AG04449 (cell line): ENCODE measurements at regions not wholly inside any gene's neighbourhood (a gene's known extent, or its start where the extent isn't known, plus 50 kb on each side); places are given as distances from the start of the nearest gene placed in this dataset.
"Not testable (repeated sequence)": the region's sequence is repeated elsewhere in the genome, so short reads cannot be mapped to it uniquely, and the experiment has no call there.

ENCODE experiments used
- CTCF ChIA-PET: fragments of 350-600 bp; formaldehyde crosslinking; extraction: SDS; loops from one replicate; lab custom pipeline; 2021; ENCODE audit warnings: antibody characterized with exemption; lab: Yijun Ruan, JAX
- POLR2A ChIA-PET: fragments of 400-600, 350-600 bp; formaldehyde crosslinking; extraction: SDS; loops from one replicate; lab custom pipeline; 2020; ENCODE audit warnings: antibody characterized with exemption, inconsistent platforms; lab: Yijun Ruan, JAX
- DNase-seq: peaks from one replicate; pipeline ENCODE4 v3.0.0-alpha.2; 2010; ENCODE audit warnings: low read depth, low spot score
- H3K4me3 ChIP-seq: 2 replicates; pipeline ENCODE4 v1.5.1; 2011; ENCODE audit warnings: low read depth, mild to moderate bottlenecking, control low read depth, low read length

DNA sequence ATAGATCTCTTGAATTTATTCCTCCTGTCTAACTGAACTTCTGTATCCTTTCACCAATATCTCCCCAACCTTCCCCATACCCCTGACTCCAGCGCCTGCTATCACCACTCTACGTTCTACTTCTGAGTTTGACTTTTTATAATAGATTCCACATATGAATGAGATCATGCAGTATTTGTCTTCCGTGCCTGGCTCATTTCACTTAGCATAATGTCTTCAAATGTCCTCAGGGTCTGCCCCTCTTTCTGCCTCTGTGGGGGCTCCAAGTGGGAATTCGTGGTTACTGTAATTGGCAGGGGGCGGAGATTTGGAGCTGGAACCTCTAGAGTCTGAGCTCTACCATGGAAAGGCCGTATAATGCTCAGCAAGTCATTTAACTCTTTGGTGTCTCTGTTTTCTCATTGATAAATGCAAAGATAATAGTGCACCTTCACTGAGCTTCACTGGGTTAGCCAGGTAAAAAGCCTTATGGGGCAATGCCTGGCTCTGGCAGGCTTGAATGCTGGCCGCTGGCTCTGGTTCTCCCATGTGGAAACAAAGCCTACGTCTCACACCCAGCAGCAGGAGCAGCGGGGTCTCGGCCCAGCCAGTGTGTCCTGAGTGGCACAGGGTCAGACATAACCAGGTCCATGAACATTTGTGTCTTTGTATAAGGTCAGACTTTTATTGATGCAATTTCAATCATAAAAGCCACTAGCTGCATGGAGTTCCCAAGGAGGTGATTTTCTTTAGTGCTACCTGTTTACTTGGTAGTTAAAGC is 259.1 kb upstream of the PLGLB1 start:
- H3K4me3 ChIP-seq, CTCF ChIA-PET, DNase-seq, POLR2A ChIA-PET: not testable (repeated sequence)

DNA sequence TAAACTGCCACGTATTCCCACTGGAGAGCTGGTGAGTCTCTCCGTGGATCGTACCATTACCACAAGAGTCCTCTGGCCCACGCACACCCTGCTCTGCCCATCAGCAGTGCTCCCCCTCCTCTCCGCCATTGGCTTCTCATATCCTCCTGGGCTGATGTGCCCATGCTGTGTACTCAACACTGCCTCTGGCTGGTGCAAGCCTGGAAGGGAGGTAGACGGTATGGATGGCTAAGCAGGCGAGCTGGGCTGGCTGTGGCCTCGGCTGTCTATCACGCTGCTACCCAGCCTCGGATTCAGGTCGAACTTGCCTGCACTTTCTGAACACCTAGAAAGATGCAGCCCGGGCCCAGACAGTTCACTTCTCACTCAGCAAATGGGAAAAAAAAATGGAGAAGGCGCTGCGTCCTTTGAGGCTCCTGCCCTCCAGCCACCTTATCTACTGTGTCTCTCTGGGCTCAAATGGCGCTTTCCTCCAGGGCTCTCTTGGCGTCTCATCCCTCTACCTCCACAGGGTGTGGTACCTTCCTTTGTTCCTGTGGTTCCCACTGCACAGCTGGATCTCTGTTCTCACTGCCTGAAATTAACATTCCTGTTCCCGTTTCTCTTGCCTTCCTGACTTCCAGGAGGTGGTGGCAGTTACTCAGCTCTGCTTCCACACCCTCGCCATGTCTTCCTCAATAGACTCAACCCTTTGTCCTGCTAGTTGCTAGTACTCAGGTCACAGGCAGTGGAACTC is 262.3 kb upstream of the PLGLB1 start:
- DNase-seq, H3K4me3 ChIP-seq, CTCF ChIA-PET, POLR2A ChIA-PET: not testable (repeated sequence)

DNA sequence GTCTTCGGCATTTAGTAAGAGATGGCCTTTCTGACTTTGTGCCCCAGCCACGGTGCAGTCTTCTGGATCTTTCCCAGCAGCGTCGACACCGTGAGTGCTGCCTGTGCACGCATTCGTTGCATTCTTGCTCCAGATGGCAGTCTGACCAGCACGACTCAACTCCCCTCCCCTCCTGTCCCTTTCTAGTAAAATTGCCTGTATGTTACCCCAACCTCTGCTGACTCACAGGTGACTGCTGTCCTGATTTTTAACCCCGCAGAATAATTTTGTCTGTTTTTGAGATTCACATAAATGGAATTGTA is 262.8 kb upstream of the PLGLB1 start:
- CTCF ChIA-PET, POLR2A ChIA-PET, H3K4me3 ChIP-seq, DNase-seq: not testable (repeated sequence)

DNA sequence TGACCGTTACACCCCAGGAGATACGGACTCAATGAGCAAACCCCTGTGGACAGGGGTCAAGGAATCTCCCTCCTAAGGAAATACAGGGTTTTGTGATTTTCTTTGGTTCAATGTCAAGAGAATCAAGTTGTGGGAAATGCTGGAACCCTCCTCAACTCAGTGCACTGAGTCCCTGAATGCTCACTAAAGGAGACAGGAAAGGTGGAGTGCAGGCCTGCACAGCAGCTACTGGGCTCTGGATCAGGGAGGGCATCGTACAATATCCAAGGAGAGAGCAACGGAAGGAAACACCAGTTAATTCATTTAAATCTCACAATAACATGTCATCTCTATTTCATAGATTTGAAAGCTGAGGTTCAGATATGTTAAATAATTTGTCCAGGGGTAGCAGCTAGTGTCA is 263.5 kb upstream of the PLGLB1 start:
- CTCF ChIA-PET, POLR2A ChIA-PET, DNase-seq, H3K4me3 ChIP-seq: not testable (repeated sequence)

DNA sequence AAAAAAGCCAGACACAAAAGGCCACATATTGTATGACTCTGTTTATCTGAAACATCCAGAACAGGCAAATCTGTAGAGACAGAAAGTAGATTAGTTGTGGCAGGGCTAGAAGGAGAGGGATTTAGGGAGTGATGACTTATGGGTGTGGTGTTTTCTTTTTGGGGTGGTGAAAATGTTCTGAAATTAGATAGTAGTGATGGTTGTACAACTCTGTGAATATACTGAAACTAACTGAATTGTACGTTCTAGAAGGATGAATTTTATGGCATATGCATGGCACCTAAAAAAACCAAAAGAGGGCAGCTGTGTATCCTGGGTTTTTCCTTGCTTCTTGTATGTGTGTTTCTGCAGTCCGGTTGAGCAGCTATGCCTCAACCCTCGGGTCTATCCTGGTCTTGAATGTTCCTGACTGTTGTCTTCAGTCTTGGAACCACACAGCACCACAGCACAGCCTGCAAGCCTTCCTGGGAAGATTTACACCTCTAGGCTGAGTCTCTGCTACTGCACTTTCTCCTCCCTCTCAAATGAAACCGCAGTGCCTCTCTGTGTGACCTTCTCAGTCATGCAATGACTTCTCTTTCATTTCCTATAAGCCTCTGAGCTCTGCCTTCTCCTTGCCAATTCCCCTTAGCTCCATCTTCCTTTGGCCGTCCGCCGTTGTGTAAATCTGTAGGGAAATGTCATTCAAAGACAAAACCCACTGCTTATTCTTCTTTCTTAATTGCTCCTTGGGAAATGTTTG is 269.1 kb upstream of the PLGLB1 start:
- CTCF ChIA-PET, POLR2A ChIA-PET, DNase-seq, H3K4me3 ChIP-seq: not testable (repeated sequence)

DNA sequence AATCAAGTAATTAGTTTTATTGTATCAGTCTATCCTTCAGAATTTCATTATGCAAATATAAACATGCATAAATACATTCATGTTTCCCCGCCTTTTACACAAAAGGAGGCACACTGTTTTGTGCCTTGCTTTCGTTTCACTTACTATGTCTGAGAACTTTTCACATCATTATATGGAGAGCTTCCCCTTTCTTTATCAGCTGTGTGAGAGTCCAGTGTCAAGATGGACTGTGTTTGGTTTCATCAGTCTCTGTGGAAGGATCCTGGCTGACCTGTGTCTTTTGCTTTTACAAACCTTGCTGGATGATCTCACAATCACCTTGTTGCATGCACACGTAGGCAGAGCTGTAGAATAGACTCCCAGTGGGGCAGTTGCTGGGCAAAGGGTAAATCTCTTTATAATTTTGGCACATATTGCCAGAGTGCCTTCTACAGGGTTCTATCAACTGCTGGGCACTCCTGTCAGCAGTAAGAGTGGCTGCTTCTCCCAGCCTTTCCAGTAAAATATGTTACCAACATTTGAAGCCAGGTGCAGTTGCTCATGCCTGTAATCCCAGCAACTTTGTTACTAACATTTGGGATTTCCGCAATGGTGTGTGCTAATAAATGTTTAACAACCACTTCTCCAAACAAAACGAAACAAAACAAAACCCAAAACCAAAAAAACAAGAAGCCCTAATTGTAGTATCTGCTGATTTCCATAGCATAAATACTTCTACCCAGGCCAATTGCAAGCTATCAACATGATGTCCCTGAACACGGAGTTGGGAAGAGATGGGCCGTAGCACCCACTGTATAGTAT is 270.0 kb upstream of the PLGLB1 start:
- POLR2A ChIA-PET, DNase-seq, H3K4me3 ChIP-seq, CTCF ChIA-PET: not testable (repeated sequence)

DNA sequence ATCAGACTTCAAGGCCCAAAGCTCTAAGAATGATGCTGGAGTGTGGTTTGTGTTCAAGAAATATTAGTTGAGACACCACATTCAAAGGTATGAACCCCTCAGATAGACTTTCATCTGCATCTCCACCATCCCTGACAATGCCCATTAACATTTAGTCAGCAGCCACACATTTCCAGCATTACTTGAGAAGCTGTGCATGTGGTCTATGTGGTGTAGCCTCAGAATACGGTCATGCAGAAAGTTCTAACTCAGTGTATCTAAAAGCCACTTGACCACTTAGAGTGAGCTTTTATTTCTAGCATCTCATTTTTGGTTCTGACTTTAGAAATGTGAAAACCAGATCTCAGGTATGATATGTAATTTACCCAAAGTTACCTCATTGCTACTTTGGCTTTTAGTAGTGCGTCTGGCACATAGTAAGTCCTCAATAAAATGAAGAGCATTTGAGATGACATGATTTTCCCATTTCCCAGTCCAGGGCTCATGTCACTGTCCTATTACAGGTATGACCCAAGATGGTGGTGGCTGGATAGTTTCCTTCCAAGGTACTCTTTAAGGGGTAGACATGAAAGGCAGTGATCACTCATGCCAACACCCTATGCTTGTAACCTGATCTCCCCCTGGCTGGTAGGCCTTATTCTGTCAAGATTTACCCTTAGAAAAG is 272.4 kb upstream of the PLGLB1 start:
- DNase-seq, POLR2A ChIA-PET, H3K4me3 ChIP-seq, CTCF ChIA-PET: not testable (repeated sequence)

DNA sequence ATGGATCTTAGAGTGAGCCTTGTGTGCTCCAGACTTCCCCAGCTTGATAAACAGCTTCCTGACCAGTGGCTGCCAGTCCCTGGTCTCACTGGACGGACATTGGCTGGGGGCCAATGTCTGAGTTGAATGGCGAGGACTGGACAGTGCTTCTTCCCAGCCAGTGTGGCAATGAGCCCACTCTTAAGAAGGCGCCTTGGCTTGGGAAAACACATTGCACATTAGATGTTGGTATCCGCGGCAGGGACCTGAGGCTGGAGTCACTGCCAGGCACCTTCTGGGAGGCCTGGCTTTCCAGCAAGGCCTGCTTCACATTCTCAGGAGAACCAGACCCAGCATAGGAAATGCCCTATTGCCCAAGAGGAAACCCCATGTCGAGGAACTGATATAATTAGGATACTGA is 273.5 kb upstream of the PLGLB1 start:
- POLR2A ChIA-PET, H3K4me3 ChIP-seq, DNase-seq, CTCF ChIA-PET: not testable (repeated sequence)

DNA sequence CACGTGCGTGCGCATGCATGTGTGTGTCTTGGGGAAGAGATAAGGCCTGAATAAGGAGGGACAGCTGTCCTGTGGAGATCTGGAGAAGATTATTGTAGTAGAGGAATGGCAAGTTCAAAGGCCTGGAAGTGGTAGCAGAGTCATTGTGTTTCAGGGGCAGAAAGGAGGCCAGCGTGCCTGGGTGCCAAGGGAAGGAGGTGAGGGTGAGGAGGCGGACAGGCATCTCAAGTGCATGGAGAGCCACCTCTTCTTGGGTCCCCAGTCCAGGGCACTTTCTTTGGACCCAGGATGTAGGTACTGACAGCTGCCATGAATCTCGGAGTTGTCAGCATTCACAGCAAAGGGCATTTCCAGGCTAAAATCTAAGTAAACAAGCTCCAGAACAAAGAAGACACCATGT is 279.7 kb upstream of the PLGLB1 start:
- DNase-seq, POLR2A ChIA-PET, CTCF ChIA-PET, H3K4me3 ChIP-seq: not testable (repeated sequence)

DNA sequence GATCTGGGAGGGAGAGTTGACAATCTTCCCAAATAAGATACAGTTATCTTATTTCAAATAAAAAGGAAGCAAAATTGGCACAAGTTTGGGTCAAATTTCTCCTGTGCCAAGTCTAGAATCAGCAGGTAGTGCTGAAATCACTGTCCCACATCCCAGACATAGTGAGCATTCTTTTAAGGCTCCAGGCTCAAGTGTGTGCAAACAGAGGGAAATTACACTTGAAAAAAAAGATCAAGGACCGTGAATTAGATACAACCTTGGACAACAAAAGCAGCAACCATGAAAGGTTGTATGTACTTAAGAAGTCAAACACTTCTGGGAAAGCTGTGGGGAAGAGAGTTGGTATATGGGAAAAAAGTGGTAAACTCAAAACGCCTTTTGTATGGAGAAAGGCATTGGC is 280.2 kb upstream of the PLGLB1 start:
- POLR2A ChIA-PET, DNase-seq, H3K4me3 ChIP-seq, CTCF ChIA-PET: not testable (repeated sequence)

DNA sequence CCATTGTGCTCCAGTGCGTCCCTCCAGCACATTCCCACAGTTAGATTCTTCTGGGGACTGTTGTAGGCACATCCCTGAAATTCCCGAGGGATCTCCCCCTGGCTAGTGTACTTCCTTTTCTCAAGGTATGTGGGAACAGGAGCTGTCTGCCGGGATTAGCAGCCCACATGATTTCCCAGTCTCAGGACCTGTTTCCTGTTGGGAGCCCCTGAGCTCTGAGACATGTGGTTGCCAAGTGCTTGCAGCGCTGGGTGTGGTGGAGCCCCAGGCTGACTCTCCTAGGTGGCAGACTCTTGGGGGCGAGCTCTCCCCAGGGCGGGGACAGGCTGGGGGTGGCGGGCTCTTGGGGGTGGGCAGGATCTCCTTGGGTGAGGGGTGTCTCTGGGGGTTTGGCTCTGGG is 287.0 kb upstream of the PLGLB1 start:
- DNase-seq, CTCF ChIA-PET, POLR2A ChIA-PET, H3K4me3 ChIP-seq: not testable (repeated sequence)

DNA sequence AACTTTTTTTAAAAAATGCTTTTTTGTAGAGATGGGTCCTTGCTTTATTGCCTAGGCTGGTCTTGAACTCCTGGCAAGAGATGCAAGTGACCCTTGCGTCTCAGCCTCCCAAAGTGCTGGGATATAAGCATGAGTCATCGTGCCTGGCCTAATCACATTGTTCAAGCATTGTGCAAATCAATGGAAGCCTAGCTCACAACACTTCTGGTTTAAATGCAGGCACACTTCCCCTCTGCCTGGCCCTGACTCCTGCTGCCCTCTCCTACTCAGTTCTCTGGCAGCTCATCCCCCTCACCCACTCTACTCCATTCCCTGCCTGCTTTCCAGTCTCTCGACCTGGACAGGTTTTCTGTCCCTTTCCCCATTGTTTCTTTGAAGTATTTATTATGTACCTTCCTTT is 288.1 kb upstream of the PLGLB1 start:
- DNase-seq, CTCF ChIA-PET, H3K4me3 ChIP-seq, POLR2A ChIA-PET: not testable (repeated sequence)

DNA sequence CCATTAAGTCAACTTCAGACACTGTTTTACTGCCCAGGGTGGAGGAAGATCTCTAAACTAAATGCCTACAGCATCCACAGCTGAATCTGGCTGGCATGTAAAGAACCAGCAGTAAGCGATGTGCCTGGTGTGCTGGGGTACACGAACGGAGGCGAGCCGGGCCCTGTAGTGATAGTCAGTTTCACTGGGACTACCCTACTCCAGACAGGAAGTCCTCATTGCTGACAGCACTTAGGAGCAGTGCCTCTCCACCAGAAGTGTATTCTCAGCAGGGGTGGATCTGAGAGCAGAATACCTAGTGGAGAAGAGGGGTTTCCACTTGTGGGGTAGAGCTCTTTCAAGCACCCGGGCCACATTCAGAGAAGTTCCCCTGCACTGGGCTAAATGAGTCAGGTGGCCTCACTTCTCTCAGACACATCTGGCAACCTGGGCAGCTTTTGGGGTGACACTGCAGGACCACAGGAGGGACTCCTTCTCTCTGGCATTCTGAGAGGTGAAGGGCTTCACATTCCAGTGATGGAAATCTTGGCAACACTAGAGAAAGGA is 290.3 kb upstream of the PLGLB1 start:
- DNase-seq, POLR2A ChIA-PET, CTCF ChIA-PET, H3K4me3 ChIP-seq: not testable (repeated sequence)

DNA sequence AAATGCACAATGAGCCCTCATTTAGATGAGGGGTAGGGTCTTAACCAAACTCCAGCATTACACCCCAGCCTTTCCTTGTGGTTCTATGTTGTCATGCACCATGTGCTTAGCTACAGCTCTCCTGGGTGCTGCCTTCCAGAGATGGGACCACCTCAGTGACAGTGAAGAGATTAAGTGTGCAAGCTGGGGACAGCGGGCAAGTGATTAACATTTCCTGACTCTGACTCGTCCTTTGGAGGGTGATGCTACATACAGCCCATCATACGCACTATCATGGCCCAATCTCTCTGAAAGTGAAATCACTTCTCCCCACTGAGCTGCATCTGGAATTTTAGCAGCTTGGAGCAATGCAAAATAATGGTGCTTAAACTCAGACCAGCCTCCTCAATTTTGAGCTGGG is 293.0 kb upstream of the PLGLB1 start:
- H3K4me3 ChIP-seq, POLR2A ChIA-PET, CTCF ChIA-PET, DNase-seq: not testable (repeated sequence)

DNA sequence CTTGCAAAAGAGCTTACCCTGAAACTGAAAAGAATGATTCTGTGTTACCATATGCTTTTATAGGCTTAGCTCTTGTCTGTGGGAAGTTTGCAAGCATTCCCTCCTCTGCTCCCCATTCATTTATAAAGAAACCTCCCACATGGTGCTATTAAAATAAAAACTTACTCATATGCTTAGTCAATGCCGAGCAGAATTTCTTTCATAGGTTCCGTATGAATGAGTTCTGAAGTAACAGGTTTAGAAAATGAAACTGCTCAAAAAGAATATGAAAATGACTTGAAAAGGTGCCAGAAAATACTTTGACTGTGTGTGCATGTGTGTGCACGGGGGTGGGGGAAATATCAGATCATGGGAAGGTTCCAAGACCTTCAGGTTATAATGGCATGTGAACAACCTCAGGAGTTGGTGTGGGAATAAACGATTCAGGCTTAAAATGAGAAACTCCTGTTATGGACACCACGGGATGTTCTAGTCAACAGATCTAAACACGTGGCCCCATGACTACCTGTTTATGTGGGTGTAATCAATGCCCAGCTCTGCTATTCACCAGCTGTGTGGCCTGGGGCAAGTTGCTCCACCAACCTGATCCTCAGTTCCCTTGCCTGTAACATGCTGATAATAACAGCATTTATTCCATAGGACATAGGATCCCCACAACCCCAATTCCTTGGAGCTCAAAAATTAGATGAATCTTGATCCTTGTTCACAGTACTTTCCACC is 293.7 kb upstream of the PLGLB1 start:
- DNase-seq, H3K4me3 ChIP-seq, POLR2A ChIA-PET, CTCF ChIA-PET: not testable (repeated sequence)
